WTC11 (cell line): ENCODE measurements at regions not wholly inside any gene's neighbourhood (a gene's known extent, or its start where the extent isn't known, plus 50 kb on each side); places are given as distances from the start of the nearest gene placed in this dataset.

Experiments
- ATAC-seq: fragments of 200-7000 bp; cut with Tn5 transposase; 2 replicates; pipeline ENCODE4 v1.10.0; 2021; ENCODE audit warnings: mild to moderate bottlenecking, moderate library complexity
- CTCF ChIA-PET: fragments of 300-600 bp; sonication (Branson Sonifier 250); formaldehyde crosslinking; loops from one replicate; lab custom pipeline; 2021; ENCODE audit warnings: antibody characterized with exemption; lab: Charles Lee
- POLR2A ChIA-PET: fragments of 350-600 bp; sonication (Branson Sonifier 250); formaldehyde crosslinking; loops from one replicate; lab custom pipeline; 2021; ENCODE audit warnings: antibody characterized with exemption; lab: Charles Lee
- DNase-seq: peaks from one replicate; pipeline ENCODE4 v3.0.0; 2021; ENCODE audit warnings: low spot score
- H3K27ac Mint-ChIP-seq: 2 replicates; pipeline ENCODE4 v1.8.0; 2021; ENCODE audit warnings: mixed read lengths
- H3K27me3 Mint-ChIP-seq: 2 replicates; pipeline ENCODE4 v1.8.0; 2021; ENCODE audit warnings: low read depth, mild to moderate bottlenecking, moderate library complexity, mixed read lengths
- H3K36me3 Mint-ChIP-seq: 2 replicates; pipeline ENCODE4 v1.8.0; 2021; ENCODE audit warnings: mixed read lengths
- H3K4me1 Mint-ChIP-seq: 2 replicates; pipeline ENCODE4 v1.8.0; 2022; ENCODE audit warnings: mixed read lengths
- H3K4me3 Mint-ChIP-seq: 2 replicates; pipeline ENCODE4 v1.8.0; 2021; ENCODE audit warnings: mild to moderate bottlenecking, moderate library complexity, mixed read lengths
- H3K9me3 Mint-ChIP-seq: 2 replicates; pipeline ENCODE4 v1.8.0; 2021; ENCODE audit warnings: mixed read lengths
- ELF4 ChIP-seq: sonication (generic); formaldehyde crosslinking; IDR thresholded peaks from 2 replicates; pipeline ENCODE4 v1.8.1; 2022; ENCODE audit warnings: low read depth, mild to moderate bottlenecking, moderate library complexity, missing genetic modification reagents
- FOXK1 ChIP-seq: sonication (generic); formaldehyde crosslinking; IDR thresholded peaks from 2 replicates; pipeline ENCODE4 v1.8.0; 2022; ENCODE audit warnings: mild to moderate bottlenecking, moderate library complexity, missing genetic modification reagents
- IRF2 ChIP-seq: sonication (generic); formaldehyde crosslinking; IDR thresholded peaks from 2 replicates; pipeline ENCODE4 v1.8.0; 2022; ENCODE audit warnings: low read depth, missing genetic modification reagents, borderline replicate concordance
- SMAD3 ChIP-seq: sonication (generic); formaldehyde crosslinking; IDR thresholded peaks from 2 replicates; pipeline ENCODE4 v1.8.0; 2022; ENCODE audit warnings: missing genetic modification reagents, mild to moderate bottlenecking, borderline replicate concordance
- SOX15 ChIP-seq: fragments of 250-450 bp; sonication (Bioruptor Pico); IDR thresholded peaks from 2 replicates; pipeline ENCODE4 v1.9.0; 2021; ENCODE audit warnings: mild to moderate bottlenecking
- TEAD1 ChIP-seq: sonication (generic); formaldehyde crosslinking; IDR thresholded peaks from 2 replicates; pipeline ENCODE4 v1.8.0; 2022; ENCODE audit warnings: mild to moderate bottlenecking, missing genetic modification reagents
- TF ChIP-seq, protein P1 (sequence below): sonication (generic); formaldehyde crosslinking; IDR thresholded peaks from 2 replicates; pipeline ENCODE4 v1.8.1; 2023; ENCODE audit warnings: mild to moderate bottlenecking, missing genetic modification reagents
- TF ChIP-seq, protein P2 (sequence below): sonication (generic); formaldehyde crosslinking; IDR thresholded peaks from 2 replicates; pipeline ENCODE4 v1.8.1; 2023; ENCODE audit warnings: mild to moderate bottlenecking, missing genetic modification reagents, borderline replicate concordance
- TF ChIP-seq, protein P3 (sequence below): fragments of 250-450 bp; sonication (Bioruptor Pico); IDR thresholded peaks from 2 replicates; pipeline ENCODE4 v2.1.2; 2022; ENCODE audit warnings: mild to moderate bottlenecking, moderate library complexity
- TF ChIP-seq, protein P4 (sequence below): sonication (generic); formaldehyde crosslinking; IDR thresholded peaks from 2 replicates; pipeline ENCODE4 v1.8.0; 2023; ENCODE audit warnings: missing genetic modification reagents, mild to moderate bottlenecking, borderline replicate concordance
- TF ChIP-seq, protein P5 (sequence below): fragments of 250-450 bp; sonication (Bioruptor Pico); IDR thresholded peaks from 2 replicates; pipeline ENCODE4 v1.9.0; 2021; ENCODE audit warnings: mild to moderate bottlenecking
- TF ChIP-seq, protein P6 (sequence below): sonication (generic); formaldehyde crosslinking; IDR thresholded peaks from 2 replicates; pipeline ENCODE4 v1.8.0; 2022; ENCODE audit warnings: mild to moderate bottlenecking, missing genetic modification reagents

DNA sequence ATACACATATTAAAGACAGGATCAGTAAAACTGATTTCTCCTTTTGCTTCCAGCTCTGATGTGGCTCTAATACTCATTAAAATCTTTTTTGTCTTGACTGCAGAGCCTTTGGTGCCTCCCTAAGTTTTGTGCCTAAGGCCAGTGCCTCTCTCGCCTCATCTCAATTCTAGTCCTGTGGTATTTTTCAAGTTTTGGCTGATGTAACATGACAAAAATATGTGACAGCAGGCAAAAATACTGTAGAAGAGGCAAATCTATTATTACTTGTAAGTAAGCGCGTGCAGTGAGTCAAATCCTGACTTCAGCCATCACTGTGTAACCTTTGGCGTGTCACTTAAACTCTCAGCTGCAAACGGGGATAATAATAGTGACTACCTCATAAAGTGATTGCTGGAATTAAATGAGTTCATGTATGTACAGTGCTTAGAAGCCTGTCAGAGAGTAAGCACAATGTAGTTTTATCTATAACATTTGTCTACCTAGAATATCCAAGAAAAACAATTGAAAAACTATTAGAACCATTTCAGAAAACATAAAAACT lies 74.0 kb downstream of the MAB21L3 start:
- no peak overlapping the region for H3K4me3 Mint-ChIP-seq
- no peaks in the 10 kb centered on the region for H3K27me3 Mint-ChIP-seq
- ChIA-PET POLR2A (no interaction called here), CTCF (interaction anchor here (2.1 kb wide), 1 partner anchor 46 kb away, joined by 7 read pairs; no protein-coding TSS in a partner anchor)
- H3K4me1 Mint-ChIP-seq, result no peaks in the 10 kb centered on the region
- DNase-seq (no peak), ATAC-seq (no peak)
- H3K36me3 Mint-ChIP-seq, result no peaks in the 10 kb centered on the region
- H3K27ac Mint-ChIP-seq, result no peak overlapping the region
- H3K9me3 Mint-ChIP-seq, result no peaks in the 10 kb centered on the region
- no peak for TF ChIP-seq FOXK1 (CRISPR knock-in tag)
- no peak for TF ChIP-seq SOX15 (CRISPR knock-in tag)
- no peak for TF ChIP-seq TEAD1 (CRISPR knock-in tag)
- TF ChIP-seq ELF4 (CRISPR knock-in tag), result no peak
- no peak for TF ChIP-seq SMAD3 (CRISPR knock-in tag)
- TF ChIP-seq, protein P1, sequence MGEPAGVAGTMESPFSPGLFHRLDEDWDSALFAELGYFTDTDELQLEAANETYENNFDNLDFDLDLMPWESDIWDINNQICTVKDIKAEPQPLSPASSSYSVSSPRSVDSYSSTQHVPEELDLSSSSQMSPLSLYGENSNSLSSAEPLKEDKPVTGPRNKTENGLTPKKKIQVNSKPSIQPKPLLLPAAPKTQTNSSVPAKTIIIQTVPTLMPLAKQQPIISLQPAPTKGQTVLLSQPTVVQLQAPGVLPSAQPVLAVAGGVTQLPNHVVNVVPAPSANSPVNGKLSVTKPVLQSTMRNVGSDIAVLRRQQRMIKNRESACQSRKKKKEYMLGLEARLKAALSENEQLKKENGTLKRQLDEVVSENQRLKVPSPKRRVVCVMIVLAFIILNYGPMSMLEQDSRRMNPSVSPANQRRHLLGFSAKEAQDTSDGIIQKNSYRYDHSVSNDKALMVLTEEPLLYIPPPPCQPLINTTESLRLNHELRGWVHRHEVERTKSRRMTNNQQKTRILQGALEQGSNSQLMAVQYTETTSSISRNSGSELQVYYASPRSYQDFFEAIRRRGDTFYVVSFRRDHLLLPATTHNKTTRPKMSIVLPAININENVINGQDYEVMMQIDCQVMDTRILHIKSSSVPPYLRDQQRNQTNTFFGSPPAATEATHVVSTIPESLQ (CRISPR knock-in tag), result no peak
- TF ChIP-seq, protein P2, sequence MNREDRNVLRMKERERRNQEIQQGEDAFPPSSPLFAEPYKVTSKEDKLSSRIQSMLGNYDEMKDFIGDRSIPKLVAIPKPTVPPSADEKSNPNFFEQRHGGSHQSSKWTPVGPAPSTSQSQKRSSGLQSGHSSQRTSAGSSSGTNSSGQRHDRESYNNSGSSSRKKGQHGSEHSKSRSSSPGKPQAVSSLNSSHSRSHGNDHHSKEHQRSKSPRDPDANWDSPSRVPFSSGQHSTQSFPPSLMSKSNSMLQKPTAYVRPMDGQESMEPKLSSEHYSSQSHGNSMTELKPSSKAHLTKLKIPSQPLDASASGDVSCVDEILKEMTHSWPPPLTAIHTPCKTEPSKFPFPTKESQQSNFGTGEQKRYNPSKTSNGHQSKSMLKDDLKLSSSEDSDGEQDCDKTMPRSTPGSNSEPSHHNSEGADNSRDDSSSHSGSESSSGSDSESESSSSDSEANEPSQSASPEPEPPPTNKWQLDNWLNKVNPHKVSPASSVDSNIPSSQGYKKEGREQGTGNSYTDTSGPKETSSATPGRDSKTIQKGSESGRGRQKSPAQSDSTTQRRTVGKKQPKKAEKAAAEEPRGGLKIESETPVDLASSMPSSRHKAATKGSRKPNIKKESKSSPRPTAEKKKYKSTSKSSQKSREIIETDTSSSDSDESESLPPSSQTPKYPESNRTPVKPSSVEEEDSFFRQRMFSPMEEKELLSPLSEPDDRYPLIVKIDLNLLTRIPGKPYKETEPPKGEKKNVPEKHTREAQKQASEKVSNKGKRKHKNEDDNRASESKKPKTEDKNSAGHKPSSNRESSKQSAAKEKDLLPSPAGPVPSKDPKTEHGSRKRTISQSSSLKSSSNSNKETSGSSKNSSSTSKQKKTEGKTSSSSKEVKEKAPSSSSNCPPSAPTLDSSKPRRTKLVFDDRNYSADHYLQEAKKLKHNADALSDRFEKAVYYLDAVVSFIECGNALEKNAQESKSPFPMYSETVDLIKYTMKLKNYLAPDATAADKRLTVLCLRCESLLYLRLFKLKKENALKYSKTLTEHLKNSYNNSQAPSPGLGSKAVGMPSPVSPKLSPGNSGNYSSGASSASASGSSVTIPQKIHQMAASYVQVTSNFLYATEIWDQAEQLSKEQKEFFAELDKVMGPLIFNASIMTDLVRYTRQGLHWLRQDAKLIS (CRISPR knock-in tag), result no peak
- TF ChIP-seq, protein P3, sequence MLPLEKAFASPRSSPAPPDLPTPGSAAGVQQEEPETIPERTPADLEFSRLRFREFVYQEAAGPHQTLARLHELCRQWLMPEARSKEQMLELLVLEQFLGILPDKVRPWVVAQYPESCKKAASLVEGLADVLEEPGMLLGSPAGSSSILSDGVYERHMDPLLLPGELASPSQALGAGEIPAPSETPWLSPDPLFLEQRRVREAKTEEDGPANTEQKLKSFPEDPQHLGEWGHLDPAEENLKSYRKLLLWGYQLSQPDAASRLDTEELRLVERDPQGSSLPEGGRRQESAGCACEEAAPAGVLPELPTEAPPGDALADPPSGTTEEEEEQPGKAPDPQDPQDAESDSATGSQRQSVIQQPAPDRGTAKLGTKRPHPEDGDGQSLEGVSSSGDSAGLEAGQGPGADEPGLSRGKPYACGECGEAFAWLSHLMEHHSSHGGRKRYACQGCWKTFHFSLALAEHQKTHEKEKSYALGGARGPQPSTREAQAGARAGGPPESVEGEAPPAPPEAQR (CRISPR knock-in tag), result no peak
- TF ChIP-seq IRF2 (CRISPR knock-in tag), result no peak
- TF ChIP-seq, protein P4, sequence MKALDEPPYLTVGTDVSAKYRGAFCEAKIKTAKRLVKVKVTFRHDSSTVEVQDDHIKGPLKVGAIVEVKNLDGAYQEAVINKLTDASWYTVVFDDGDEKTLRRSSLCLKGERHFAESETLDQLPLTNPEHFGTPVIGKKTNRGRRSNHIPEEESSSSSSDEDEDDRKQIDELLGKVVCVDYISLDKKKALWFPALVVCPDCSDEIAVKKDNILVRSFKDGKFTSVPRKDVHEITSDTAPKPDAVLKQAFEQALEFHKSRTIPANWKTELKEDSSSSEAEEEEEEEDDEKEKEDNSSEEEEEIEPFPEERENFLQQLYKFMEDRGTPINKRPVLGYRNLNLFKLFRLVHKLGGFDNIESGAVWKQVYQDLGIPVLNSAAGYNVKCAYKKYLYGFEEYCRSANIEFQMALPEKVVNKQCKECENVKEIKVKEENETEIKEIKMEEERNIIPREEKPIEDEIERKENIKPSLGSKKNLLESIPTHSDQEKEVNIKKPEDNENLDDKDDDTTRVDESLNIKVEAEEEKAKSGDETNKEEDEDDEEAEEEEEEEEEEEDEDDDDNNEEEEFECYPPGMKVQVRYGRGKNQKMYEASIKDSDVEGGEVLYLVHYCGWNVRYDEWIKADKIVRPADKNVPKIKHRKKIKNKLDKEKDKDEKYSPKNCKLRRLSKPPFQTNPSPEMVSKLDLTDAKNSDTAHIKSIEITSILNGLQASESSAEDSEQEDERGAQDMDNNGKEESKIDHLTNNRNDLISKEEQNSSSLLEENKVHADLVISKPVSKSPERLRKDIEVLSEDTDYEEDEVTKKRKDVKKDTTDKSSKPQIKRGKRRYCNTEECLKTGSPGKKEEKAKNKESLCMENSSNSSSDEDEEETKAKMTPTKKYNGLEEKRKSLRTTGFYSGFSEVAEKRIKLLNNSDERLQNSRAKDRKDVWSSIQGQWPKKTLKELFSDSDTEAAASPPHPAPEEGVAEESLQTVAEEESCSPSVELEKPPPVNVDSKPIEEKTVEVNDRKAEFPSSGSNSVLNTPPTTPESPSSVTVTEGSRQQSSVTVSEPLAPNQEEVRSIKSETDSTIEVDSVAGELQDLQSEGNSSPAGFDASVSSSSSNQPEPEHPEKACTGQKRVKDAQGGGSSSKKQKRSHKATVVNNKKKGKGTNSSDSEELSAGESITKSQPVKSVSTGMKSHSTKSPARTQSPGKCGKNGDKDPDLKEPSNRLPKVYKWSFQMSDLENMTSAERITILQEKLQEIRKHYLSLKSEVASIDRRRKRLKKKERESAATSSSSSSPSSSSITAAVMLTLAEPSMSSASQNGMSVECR (CRISPR knock-in tag), result no peak
- TF ChIP-seq, protein P5, sequence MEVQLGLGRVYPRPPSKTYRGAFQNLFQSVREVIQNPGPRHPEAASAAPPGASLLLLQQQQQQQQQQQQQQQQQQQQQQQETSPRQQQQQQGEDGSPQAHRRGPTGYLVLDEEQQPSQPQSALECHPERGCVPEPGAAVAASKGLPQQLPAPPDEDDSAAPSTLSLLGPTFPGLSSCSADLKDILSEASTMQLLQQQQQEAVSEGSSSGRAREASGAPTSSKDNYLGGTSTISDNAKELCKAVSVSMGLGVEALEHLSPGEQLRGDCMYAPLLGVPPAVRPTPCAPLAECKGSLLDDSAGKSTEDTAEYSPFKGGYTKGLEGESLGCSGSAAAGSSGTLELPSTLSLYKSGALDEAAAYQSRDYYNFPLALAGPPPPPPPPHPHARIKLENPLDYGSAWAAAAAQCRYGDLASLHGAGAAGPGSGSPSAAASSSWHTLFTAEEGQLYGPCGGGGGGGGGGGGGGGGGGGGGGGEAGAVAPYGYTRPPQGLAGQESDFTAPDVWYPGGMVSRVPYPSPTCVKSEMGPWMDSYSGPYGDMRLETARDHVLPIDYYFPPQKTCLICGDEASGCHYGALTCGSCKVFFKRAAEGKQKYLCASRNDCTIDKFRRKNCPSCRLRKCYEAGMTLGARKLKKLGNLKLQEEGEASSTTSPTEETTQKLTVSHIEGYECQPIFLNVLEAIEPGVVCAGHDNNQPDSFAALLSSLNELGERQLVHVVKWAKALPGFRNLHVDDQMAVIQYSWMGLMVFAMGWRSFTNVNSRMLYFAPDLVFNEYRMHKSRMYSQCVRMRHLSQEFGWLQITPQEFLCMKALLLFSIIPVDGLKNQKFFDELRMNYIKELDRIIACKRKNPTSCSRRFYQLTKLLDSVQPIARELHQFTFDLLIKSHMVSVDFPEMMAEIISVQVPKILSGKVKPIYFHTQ, result no peak
- TF ChIP-seq, protein P6, sequence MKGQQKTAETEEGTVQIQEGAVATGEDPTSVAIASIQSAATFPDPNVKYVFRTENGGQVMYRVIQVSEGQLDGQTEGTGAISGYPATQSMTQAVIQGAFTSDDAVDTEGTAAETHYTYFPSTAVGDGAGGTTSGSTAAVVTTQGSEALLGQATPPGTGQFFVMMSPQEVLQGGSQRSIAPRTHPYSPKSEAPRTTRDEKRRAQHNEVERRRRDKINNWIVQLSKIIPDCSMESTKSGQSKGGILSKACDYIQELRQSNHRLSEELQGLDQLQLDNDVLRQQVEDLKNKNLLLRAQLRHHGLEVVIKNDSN (CRISPR knock-in tag), result no peak
